Astrocyte (in vitro differentiated cells and primary cell): ENCODE measurements at regions not wholly inside any gene's neighbourhood (a gene's known extent, or its start where the extent isn't known, plus 50 kb on each side); places are given as distances from the start of the nearest gene placed in this dataset.
"Not testable (repeated sequence)": the region's sequence is repeated elsewhere in the genome, so short reads cannot be mapped to it uniquely, and the experiment has no call there.

Source experiments
- DNase-seq: peaks from one replicate; pipeline ENCODE4 v3.0.0-alpha.2; 2010; ENCODE audit warnings: low read depth
- FAIRE-seq: peaks from 2 replicates; lab custom pipeline; 2011; peaks lifted over from hg19 to GRCh38; lab: Jason Lieb, UNC
- H2AFZ ChIP-seq: 2 replicates; pipeline ENCODE4 v1.6.0; 2012; ENCODE audit warnings: low read depth, low read length, inconsistent platforms
- H3K27ac ChIP-seq: 2 replicates; pipeline ENCODE4 v1.5.1; 2011; ENCODE audit warnings: low read depth, low read length, inconsistent platforms
- H3K27me3 ChIP-seq: 2 replicates; pipeline ENCODE4 v1.6.0; 2011; ENCODE audit warnings: low read length, inconsistent platforms; ENCODE audit not compliant: insufficient read depth
- H3K36me3 ChIP-seq: 2 replicates; pipeline ENCODE4 v1.5.1; 2011; ENCODE audit warnings: low read length, inconsistent platforms; ENCODE audit not compliant: insufficient read depth
- H3K4me1 ChIP-seq: 2 replicates; pipeline ENCODE4 v1.5.1; 2011; ENCODE audit warnings: low read length, inconsistent platforms; ENCODE audit not compliant: insufficient read depth
- H3K4me2 ChIP-seq: 2 replicates; pipeline ENCODE4 v1.6.0; 2012; ENCODE audit warnings: low read length, inconsistent platforms
- H3K4me3 ChIP-seq: 2 replicates; pipeline ENCODE4 v1.5.1; 2011; ENCODE audit warnings: low read depth, mild to moderate bottlenecking, low read length, inconsistent platforms; ENCODE audit not compliant: insufficient read depth
- H3K79me2 ChIP-seq: 2 replicates; pipeline ENCODE4 v1.6.0; 2012; ENCODE audit warnings: mild to moderate bottlenecking, low read length, inconsistent platforms; ENCODE audit not compliant: insufficient read depth
- H3K9ac ChIP-seq: 2 replicates; pipeline ENCODE4 v1.6.0; 2012; ENCODE audit warnings: mild to moderate bottlenecking, low read length, inconsistent platforms
- H3K9me3 ChIP-seq: 2 replicates; pipeline ENCODE4 v1.5.1; 2012; ENCODE audit warnings: low read depth, mild to moderate bottlenecking, low read length, inconsistent platforms; ENCODE audit not compliant: insufficient read depth
- H4K20me1 ChIP-seq: 2 replicates; pipeline ENCODE4 v1.6.0; 2012; ENCODE audit warnings: low read length, inconsistent platforms; ENCODE audit not compliant: insufficient read depth
- H3K27ac Mint-ChIP-seq: one replicate; pipeline ENCODE4 v1.8.0; 2021; ENCODE audit warnings: mild to moderate bottlenecking, mixed read lengths; ENCODE audit not compliant: unreplicated experiment
- H3K27me3 Mint-ChIP-seq: one replicate; pipeline ENCODE4 v1.8.0; 2021; ENCODE audit warnings: low read depth, mixed read lengths; ENCODE audit not compliant: unreplicated experiment
- H3K36me3 Mint-ChIP-seq: one replicate; pipeline ENCODE4 v1.8.0; 2021; ENCODE audit warnings: low read depth, mixed read lengths; ENCODE audit not compliant: unreplicated experiment
- H3K4me1 Mint-ChIP-seq: one replicate; pipeline ENCODE4 v1.8.0; 2021; ENCODE audit warnings: low read depth, mixed read lengths; ENCODE audit not compliant: unreplicated experiment
- H3K4me3 Mint-ChIP-seq: one replicate; pipeline ENCODE4 v1.8.0; 2021; ENCODE audit warnings: mild to moderate bottlenecking, moderate library complexity, mixed read lengths; ENCODE audit not compliant: unreplicated experiment
- H3K9me3 Mint-ChIP-seq: one replicate; pipeline ENCODE4 v1.8.0; 2021; ENCODE audit warnings: mild to moderate bottlenecking, mixed read lengths; ENCODE audit not compliant: unreplicated experiment
- CTCF ChIP-seq: IDR thresholded peaks from 2 replicates; pipeline ENCODE4 v1.5.1; 2011; ENCODE audit warnings: low read depth, mild to moderate bottlenecking, inconsistent platforms, low read length, moderate library complexity; ENCODE audit not compliant: insufficient read depth
- EZH2 ChIP-seq: IDR thresholded peaks from 2 replicates; pipeline ENCODE4 v1.6.1; 2012; ENCODE audit warnings: mild to moderate bottlenecking, low read length, inconsistent platforms; ENCODE audit not compliant: insufficient read depth

- Histone ChIP-seq H3K4me2 (no peak overlapping the region), H2AFZ (no peak overlapping the region), H3K27ac (no peak overlapping the region), H3K4me3 (no peak overlapping the region), H3K4me1 (no peaks in the 10 kb centered on the region), H3K9me3 (no peaks in the 10 kb centered on the region), H3K79me2 (no peaks in the 10 kb centered on the region), H3K27me3 (no peaks in the 10 kb centered on the region), H3K9ac (no peak overlapping the region), H4K20me1 (no peaks in the 10 kb centered on the region), H3K36me3 (no peaks in the 10 kb centered on the region)
- no peak overlapping the region for H3K27ac Mint-ChIP-seq
- DNase-seq (no peak), FAIRE-seq (no peak)
- TF ChIP-seq EZH2: no peak
- no peak overlapping the region for H3K4me3 Mint-ChIP-seq
- no peaks in the 10 kb centered on the region for H3K27me3 Mint-ChIP-seq
- no peaks in the 10 kb centered on the region for H3K36me3 Mint-ChIP-seq
- H3K9me3 Mint-ChIP-seq: no peaks in the 10 kb centered on the region
- no peaks in the 10 kb centered on the region for H3K4me1 Mint-ChIP-seq
Observed at GRCh38 chr4:164596318-164596878, 157.5 kb upstream of the SMIM31 start.

- Histone ChIP-seq H3K27ac (no peak overlapping the region), H3K4me2 (no peak overlapping the region), H3K9ac (no peak overlapping the region), H2AFZ (no peak overlapping the region), H3K9me3 (no peaks in the 10 kb centered on the region), H3K36me3 (no peaks in the 10 kb centered on the region), H3K27me3 (no peaks in the 10 kb centered on the region), H3K4me3 (no peak overlapping the region), H3K4me1 (no peaks in the 10 kb centered on the region), H3K79me2 (no peaks in the 10 kb centered on the region), H4K20me1 (no peaks in the 10 kb centered on the region)
- Mint-ChIP-seq H3K27me3 (no peaks in the 10 kb centered on the region), H3K4me1 (no peaks in the 10 kb centered on the region), H3K4me3 (no peak overlapping the region), H3K9me3 (peaks cover 5% of the 10 kb centered on the region), H3K36me3 (no peaks in the 10 kb centered on the region), H3K27ac (no peak overlapping the region)
- no peak for TF ChIP-seq EZH2
- TF ChIP-seq CTCF: no peak
- no peak for FAIRE-seq
- DNase-seq: no peak
Observed at GRCh38 chr4:164596927-164597326, 157.0 kb upstream of the SMIM31 start.

- Histone ChIP-seq H3K27me3 (no peaks in the 10 kb centered on the region), H3K36me3 (no peaks in the 10 kb centered on the region), H4K20me1 (no peaks in the 10 kb centered on the region), H3K4me1 (no peaks in the 10 kb centered on the region), H3K27ac (no peak overlapping the region), H3K4me3 (no peak overlapping the region), H3K79me2 (no peaks in the 10 kb centered on the region), H2AFZ (no peak overlapping the region), H3K9me3 (no peaks in the 10 kb centered on the region), H3K4me2 (no peak overlapping the region), H3K9ac (no peak overlapping the region)
- FAIRE-seq: no peak
- peaks cover 12% of the 10 kb centered on the region for H3K9me3 Mint-ChIP-seq
- H3K36me3 Mint-ChIP-seq: no peaks in the 10 kb centered on the region
- H3K4me1 Mint-ChIP-seq: no peaks in the 10 kb centered on the region
- H3K4me3 Mint-ChIP-seq: no peak overlapping the region
- DNase-seq: no peak
- H3K27me3 Mint-ChIP-seq: no peaks in the 10 kb centered on the region
- no peak for TF ChIP-seq CTCF
- no peak for TF ChIP-seq EZH2
- H3K27ac Mint-ChIP-seq: no peak overlapping the region
Observed at GRCh38 chr4:164601653-164602052, 152.3 kb upstream of the SMIM31 start.

- not testable (repeated sequence) for H4K20me1 ChIP-seq, H3K4me3 ChIP-seq, H3K36me3 Mint-ChIP-seq, H3K27ac Mint-ChIP-seq, H3K27ac ChIP-seq, H3K79me2 ChIP-seq, H3K9me3 ChIP-seq, H3K4me2 ChIP-seq, H3K9ac ChIP-seq, H3K27me3 Mint-ChIP-seq, H3K4me1 Mint-ChIP-seq, DNase-seq, H3K27me3 ChIP-seq, H3K4me3 Mint-ChIP-seq, FAIRE-seq, H3K36me3 ChIP-seq, H2AFZ ChIP-seq, H3K4me1 ChIP-seq
- peaks cover 12% of the 10 kb centered on the region for H3K9me3 Mint-ChIP-seq
Observed at GRCh38 chr4:164605791-164606190, 148.1 kb upstream of the SMIM31 start.
